SK-N-MC (cell line): ENCODE measurements at regions not wholly inside any gene's neighbourhood (a gene's known extent, or its start where the extent isn't known, plus 50 kb on each side); places are given as distances from the start of the nearest gene placed in this dataset.

Source experiments
- DNase-seq: peaks from one replicate; pipeline ENCODE4 v3.0.0-alpha.2; 2011; ENCODE audit warnings: low read depth, low spot score
- H3K27ac ChIP-seq: fragments of 200-600 bp; sonication (generic); 2 replicates; pipeline ENCODE4 v1.5.1; 2016; ENCODE audit warnings: mixed run types
- H3K36me3 ChIP-seq: fragments of 200-600 bp; sonication (generic); 2 replicates; pipeline ENCODE4 v1.6.1; 2017; ENCODE audit warnings: antibody characterized with exemption, low read length, mixed read lengths; ENCODE audit not compliant: insufficient read depth
- H3K4me3 ChIP-seq: fragments of 200-600 bp; sonication (generic); 2 replicates; pipeline ENCODE4 v1.5.1; 2016
- H3K9ac ChIP-seq: fragments of 200-600 bp; sonication (generic); 2 replicates; pipeline ENCODE4 v1.8.0; 2017; ENCODE audit warnings: mixed run types, mixed read lengths; ENCODE audit not compliant: insufficient read length
- H3K9me3 ChIP-seq: fragments of 200-600 bp; sonication (generic); 2 replicates; pipeline ENCODE4 v1.6.1; 2017; ENCODE audit warnings: low read depth, mild to moderate bottlenecking, antibody characterized with exemption, low read length, moderate library complexity, mixed read lengths
- EZH2 ChIP-seq: fragments of 200-600 bp; sonication (generic); IDR thresholded peaks from one replicate; pipeline ENCODE4 v1.6.1; 2017; ENCODE audit warnings: antibody characterized with exemption
- FOXP2 ChIP-seq: optimal IDR thresholded peaks from 2 replicates; pipeline ENCODE3; 2011; ENCODE audit warnings: mild to moderate bottlenecking, moderate library complexity; ENCODE audit not compliant: insufficient read depth; ENCODE audit errors: extremely low read length, control extremely low read depth
- POLR2AphosphoS5 ChIP-seq: IDR thresholded peaks from 2 replicates; pipeline ENCODE4 v1.6.1; 2012; ENCODE audit warnings: mild to moderate bottlenecking, low read depth, low read length, borderline replicate concordance

DNA sequence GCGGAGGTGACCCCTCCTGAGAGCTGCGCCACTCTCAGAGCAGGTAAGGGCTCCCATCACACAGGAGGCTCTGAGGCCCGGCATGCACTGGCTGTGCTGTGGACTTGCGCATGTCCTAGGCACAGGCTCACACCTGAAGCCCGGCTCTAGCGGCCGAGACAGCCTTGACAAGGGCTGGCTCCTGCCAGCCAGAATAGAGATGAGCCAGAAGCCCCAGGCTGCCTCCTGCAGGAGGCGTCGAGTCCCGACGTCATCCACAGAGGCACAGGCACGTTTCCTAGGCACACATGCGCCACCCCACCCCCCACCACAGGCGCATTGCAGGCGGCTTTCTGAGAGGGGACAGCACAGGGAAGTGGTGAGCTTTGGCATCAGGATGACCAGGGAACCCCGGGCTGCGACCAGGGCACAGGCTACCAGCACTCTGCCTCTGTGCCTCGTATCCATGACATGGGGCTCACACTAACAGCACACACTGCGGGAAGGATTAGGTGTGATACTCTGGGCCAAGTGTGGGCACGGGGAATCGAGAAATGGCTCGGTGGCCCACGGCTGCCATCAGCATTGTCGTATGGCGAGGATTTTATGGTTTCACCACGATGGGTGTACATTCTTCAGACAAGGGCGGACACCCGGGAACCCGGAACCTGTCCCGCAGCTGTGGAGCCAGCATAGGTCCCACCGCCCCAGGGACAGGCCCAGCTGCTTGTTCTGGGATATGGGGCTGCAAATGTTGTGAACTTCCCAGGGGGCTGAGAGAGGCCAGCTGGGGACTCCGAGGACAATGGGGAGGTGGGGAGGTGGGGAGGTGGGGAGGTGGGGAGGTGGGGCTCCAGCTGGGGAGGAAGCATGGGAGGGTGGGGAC lies 90.7 kb upstream of the ADRA2C start:
- DNase-seq, result no peak
- Histone ChIP-seq H3K9me3 (no peaks in the 10 kb centered on the region), H3K4me3 (no peak overlapping the region)

DNA sequence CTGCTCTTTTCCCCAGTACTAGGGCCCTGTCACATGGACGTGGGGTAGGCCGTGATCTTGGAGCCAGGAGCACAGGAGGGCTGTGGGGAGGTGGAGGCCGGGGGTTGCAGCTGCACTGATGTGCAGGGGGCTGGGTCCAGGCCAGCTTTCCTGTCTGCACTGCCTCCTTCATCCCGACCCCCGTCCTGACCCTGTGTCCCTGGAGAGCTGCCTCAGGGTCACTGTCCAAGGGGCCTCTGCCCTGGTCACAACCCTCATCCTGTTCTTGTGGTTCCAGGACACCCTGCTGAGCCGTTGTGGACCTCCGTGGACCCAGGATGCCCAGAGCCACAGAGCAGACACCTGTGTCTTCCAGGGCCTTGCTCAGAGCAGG lies 91.7 kb upstream of the ADRA2C start:
- H3K9me3 ChIP-seq, result no peaks in the 10 kb centered on the region
- no peak for DNase-seq
- no peak overlapping the region for H3K4me3 ChIP-seq
- H3K9ac ChIP-seq, result no peak overlapping the region
- H3K27ac ChIP-seq, result no peak overlapping the region
- no peaks in the 10 kb centered on the region for H3K36me3 ChIP-seq
- TF ChIP-seq EZH2 (no peak), FOXP2 (no peak), POLR2AphosphoS5 (no peak)

More for the DNA sequence above, 90.7 kb upstream of the ADRA2C start:
- TF ChIP-seq FOXP2, result no peak
- TF ChIP-seq POLR2AphosphoS5, result no peak
- no peak for TF ChIP-seq EZH2
- Histone ChIP-seq H3K9ac (no peak overlapping the region), H3K36me3 (no peaks in the 10 kb centered on the region), H3K27ac (no peak overlapping the region)

DNA sequence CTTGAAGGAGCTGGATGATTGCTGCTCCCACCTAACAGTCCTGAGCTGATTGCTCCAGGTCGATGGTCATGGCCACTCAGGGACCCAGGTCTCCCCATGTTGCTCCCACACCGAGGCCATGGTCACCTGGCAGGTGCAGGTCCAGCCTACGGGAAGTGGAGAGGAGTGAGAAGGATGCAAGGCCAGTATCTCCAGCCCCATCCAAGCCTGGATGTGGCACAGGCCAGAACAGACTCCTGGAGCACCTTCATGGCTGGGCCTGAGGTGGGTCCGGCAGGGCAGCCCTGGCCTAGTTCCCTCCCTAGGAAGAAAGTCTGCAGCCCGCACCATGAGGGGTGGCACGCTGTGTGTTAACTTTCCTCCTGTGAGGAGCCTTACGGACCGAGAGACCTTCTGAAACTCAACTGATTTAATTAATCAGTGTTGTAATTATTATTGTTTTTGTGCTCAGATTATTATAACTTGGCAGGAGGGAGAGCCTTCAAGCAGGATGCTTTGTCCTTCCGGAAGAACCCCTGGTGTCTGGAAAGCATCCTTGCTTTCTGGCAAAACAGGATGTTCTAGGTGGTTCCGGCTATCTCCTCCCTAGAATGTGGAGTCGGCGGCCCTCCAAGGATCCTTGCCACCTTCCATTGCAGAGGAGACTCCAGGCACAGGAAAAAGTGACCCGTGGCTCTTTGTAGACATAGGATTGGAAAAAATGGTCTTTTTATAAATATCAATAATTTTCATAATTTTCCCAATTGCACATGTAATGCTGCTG lies 92.3 kb upstream of the ADRA2C start:
- H3K9ac ChIP-seq, result no peak overlapping the region
- no peaks in the 10 kb centered on the region for H3K36me3 ChIP-seq
- no peak overlapping the region for H3K4me3 ChIP-seq
- H3K27ac ChIP-seq, result no peak overlapping the region
- DNase-seq, result no peak
- H3K9me3 ChIP-seq, result no peaks in the 10 kb centered on the region
- no peak for TF ChIP-seq EZH2
- no peak for TF ChIP-seq FOXP2
- TF ChIP-seq POLR2AphosphoS5, result no peak

DNA sequence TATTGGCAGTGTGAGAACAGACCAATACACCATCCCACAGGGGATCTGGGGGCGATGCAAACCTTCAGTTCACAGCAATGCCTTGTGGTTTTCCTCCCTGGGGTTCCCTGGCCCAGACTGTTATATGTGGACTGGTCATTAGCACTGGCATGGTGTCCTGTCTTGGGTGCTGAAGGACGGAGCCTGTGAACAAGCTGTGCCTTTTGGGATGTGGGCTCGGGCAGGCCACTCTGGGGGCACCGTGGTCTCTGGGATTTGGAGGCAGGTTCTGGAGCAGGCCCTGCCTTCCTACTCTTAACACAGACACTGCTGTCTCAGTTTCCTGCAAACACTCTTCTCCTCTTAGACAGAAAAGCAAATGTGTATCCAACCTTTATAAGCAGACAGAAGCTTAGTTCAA lies 93.0 kb upstream of the ADRA2C start:
- DNase-seq, result no peak
- no peaks in the 10 kb centered on the region for H3K36me3 ChIP-seq
- H3K4me3 ChIP-seq, result no peak overlapping the region
- no peak overlapping the region for H3K27ac ChIP-seq
- H3K9me3 ChIP-seq, result no peaks in the 10 kb centered on the region
- no peak for TF ChIP-seq FOXP2
- TF ChIP-seq EZH2, result no peak
- TF ChIP-seq POLR2AphosphoS5, result no peak
- no peak overlapping the region for H3K9ac ChIP-seq

DNA sequence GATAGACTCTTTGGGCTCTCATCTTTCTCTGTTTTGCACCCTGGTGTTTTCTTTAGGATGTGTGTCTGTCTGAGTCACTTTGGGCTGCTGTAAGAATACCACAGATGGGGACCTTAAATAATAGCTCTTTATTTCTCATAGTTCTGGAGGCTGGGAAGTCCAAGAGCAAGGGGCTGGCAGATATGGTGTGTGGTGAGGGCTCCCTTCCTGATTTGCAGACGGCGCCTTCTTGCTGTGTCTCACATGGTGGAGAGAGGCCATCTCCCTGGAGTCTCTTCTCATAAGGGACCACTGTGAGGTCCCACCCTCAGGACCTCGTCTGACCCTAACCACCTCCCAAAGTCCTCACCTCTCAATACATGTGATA lies 93.7 kb upstream of the ADRA2C start:
- TF ChIP-seq FOXP2, result no peak
- TF ChIP-seq POLR2AphosphoS5, result no peak
- TF ChIP-seq EZH2, result no peak
- no peak overlapping the region for H3K9ac ChIP-seq
- no peak overlapping the region for H3K27ac ChIP-seq
- no peaks in the 10 kb centered on the region for H3K9me3 ChIP-seq
- no peaks in the 10 kb centered on the region for H3K36me3 ChIP-seq
- H3K4me3 ChIP-seq, result no peak overlapping the region
- no peak for DNase-seq

DNA sequence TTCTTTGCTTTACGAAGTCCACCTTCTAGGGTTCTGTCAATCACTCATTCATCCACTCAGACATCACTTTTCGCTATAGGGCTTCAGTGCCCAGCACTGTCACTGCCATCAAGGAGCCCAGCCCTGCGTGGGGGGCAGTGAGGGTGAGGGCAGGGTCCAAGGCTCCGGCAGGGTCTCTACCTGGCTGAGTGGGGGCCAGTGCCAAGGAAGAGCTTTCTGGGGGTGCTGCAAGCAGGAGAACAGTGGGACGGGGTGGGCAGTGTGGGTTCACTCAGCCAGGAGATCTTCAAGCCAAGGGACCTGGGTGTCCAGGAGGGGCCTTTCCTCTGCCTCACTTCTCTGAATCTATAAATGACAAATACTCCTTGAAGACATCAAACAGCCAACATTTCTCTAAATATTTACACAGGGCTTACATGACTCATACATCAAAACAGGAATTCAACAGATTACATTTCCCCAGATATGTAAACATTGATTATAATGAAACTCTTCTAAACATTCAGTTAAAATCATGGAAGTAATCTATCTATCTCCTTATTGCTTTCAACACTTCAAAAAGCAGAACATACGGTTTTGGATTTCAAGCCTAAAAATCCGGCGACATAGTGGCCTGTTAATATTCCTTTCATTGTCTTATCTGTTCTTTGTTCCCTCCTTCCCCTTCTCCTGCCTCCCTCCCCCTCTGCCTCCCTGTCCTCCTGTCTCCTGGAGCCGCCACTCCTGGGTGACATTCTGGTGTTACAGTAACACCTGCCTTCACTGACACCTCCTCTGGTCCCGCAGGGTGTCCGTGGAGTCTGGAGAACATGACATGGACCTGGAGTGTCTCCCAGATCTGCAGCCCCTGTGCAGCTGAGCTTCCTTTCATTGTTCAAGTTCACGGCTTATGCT lies 94.4 kb upstream of the ADRA2C start:
- Histone ChIP-seq H3K27ac (no peak overlapping the region), H3K4me3 (no peak overlapping the region), H3K9me3 (no peaks in the 10 kb centered on the region), H3K36me3 (no peaks in the 10 kb centered on the region), H3K9ac (no peak overlapping the region)
- TF ChIP-seq POLR2AphosphoS5 (no peak), EZH2 (no peak), FOXP2 (no peak)
- no peak for DNase-seq

DNA sequence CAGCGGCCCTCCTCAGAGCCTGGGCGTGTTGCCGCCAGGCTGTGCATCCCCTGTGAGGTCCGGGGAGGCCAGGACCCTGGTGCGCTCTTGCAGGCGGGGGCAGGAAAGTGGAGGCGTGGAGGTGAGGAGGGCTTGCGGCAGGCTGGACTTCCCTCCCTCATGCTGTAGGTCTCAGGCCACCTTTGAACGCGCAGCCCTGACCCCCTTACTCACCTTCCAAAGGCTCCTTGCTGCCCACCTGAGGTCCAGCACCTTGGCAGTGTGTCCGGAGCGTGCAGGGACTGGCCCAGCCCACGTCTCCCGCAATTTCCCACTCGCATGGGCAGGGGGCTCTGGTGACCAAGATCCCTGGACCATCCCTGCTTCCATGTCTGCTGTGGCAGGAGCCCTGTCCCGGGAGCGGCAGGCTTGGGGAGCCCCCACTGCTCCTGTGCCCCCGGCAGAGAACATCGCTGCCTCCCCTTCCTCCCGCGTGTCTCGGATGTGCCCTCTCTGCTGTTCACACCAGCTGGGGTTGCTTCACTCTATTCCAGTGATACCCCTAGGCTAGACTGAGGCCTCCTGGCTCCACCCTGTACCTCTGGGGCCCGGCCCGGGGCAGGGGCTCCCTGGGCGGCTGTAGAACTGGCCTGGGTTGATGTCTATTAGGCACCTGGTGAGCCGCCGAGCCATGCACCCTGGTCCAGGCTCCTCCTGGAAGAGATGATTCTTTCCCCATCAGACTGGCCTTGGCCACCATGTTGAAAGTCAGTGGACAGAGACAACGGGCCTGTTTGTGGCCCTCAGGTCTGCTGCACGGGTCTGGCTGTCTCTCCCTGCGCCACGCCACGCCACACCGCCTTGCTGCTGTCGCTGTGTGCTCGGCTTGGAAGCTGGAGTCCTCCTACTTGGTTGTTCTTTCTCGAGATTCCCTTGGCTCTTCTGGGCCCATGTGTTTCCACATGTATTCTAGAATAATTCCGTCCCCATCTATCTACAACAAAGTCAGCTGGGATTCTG lies 95.4 kb upstream of the ADRA2C start:
- no peak overlapping the region for H3K4me3 ChIP-seq
- no peak overlapping the region for H3K27ac ChIP-seq
- H3K9me3 ChIP-seq, result no peaks in the 10 kb centered on the region
- TF ChIP-seq POLR2AphosphoS5 (no peak), FOXP2 (no peak), EZH2 (no peak)
- no peak overlapping the region for H3K9ac ChIP-seq
- no peaks in the 10 kb centered on the region for H3K36me3 ChIP-seq
- no peak for DNase-seq
